NCI-H2107 treated with DMSO at 0.1 percent for 48 hours (cell line): ENCODE measurements at regions not wholly inside any gene's neighbourhood (a gene's known extent, or its start where the extent isn't known, plus 50 kb on each side); places are given as distances from the start of the nearest gene placed in this dataset.

Experiments used
- DNase-seq: peaks from one replicate; lab custom pipeline; 2025; ENCODE audit not compliant: unreplicated experiment; lab: John Stamatoyannopoulos, UW

DNA sequence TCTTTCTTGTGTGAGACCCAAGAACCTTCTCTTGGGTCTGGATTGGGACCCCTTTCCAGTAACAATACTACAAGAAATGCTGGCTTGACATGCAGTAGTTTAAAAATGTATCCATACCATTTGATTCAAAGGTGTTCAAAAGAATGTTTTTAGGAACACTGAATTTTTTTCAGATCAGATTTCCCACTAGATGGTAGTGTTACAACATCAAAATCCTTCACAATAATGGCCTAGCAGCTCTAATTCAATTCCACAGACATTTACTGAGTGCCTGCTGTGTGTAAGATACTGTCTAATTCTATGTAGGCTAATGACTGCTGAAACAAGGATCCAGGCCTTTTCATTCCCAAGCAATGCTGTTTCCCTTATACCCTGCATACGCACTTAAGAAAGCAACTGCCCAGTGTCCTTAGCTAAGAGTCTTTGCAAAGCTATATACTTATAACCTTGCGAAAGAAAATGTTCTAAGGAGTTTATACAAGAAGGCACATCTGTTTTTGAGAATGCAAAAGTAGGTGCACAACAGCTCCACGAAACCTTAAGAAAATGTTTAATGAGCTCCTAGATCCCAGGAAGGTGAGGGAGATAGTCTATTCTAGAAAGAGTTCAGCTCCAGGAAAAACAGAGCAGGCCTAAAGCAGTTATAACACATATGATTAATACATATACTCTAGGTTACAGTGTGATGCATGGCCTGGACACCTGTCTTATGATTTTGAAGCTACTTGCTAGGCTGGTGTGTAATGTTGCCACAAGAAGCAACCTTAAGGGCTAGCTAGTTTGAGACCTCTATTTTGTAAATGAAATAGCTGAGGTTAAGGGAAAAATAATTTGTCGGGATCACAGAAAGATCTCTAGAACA, 50.9 kb upstream of the PKP2 start:
- DNase-seq: peak; percentile 55

DNA sequence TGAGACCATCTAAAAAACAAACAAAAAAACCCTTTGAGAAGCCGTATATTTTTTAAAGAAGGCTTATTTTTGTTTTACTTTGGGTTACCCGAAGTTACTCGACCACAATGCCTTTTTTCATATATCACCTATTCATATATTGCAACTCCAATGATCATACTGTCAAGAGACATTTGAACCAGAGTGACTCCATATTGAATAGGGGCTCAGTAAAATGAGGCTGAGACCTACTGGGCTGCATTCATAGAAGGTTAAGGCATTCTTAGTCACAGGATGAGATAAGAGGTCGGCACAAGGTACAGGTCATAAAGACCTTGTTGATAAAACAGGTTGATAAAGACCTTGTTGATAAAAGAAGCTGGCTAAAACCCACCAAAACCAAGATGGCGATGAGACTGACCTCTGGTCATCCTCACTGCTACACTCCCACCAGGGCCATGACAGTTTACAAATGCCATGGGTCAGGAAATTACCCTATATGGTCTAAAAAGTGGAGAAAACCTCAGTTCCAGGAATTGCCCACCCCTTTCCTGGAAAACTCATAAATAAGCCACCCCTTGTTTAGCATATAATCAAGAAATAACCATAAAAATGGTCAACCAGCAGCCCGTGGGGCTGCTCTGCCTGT, 50.0 kb upstream of the PKP2 start:
- DNase-seq: no peak
